ENCODE measurements at regions not wholly inside any gene's neighbourhood (a gene's known extent, or its start where the extent isn't known, plus 50 kb on each side); places are given as distances from the start of the nearest gene placed in this dataset.
A peak's percentile ranks its signal among the peaks of the same experiment; 100 is the strongest.
"Not testable (repeated sequence)": the region's sequence is repeated elsewhere in the genome, so short reads cannot be mapped to it uniquely, and the experiment has no call there.

DNA sequence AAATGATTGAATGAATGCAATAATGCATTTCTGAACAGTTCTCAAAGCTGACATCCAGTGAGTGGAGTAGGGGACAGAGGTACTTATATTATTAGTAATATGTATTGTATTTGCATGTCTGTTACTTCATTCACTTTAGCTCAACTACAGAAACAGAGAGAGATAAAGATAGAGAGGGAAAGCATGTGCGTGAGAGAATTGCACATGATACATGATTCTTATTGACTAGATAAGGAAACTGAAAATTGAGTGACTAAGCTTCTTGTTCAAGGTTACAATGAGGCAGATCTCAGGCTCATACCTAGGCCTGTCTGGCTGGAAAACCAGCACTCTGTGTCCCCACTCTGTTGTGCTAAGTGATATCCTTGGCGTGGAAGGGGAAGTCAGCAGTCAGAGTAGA, 337.7 kb upstream of the KLF4 start:
- TF ChIP-seq, protein P1, sequence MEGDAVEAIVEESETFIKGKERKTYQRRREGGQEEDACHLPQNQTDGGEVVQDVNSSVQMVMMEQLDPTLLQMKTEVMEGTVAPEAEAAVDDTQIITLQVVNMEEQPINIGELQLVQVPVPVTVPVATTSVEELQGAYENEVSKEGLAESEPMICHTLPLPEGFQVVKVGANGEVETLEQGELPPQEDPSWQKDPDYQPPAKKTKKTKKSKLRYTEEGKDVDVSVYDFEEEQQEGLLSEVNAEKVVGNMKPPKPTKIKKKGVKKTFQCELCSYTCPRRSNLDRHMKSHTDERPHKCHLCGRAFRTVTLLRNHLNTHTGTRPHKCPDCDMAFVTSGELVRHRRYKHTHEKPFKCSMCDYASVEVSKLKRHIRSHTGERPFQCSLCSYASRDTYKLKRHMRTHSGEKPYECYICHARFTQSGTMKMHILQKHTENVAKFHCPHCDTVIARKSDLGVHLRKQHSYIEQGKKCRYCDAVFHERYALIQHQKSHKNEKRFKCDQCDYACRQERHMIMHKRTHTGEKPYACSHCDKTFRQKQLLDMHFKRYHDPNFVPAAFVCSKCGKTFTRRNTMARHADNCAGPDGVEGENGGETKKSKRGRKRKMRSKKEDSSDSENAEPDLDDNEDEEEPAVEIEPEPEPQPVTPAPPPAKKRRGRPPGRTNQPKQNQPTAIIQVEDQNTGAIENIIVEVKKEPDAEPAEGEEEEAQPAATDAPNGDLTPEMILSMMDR (IDR thresholded peaks at IDR 0.05; ENCODE audit: extremely low read depth, missing control alignments) = no peak
- DNase-seq (ENCODE audit: low spot score) = no peak

DNA sequence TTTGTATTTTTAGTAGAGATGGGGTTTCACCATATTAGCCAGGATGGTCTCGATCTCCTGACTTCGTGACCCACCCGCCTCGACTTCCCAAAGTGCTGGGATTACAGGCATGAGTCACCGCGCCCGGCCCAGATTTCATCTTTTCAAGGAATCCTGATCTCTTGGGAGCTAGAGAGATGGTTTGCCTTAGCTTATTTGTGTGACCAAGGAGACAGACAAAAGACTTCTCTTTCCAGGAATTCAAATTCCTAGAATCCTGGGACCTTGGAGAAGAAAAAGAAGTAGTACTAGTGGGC, 337.1 kb upstream of the KLF4 start:
- not testable (repeated sequence) for DNase-seq (ENCODE audit: low spot score)

DNA sequence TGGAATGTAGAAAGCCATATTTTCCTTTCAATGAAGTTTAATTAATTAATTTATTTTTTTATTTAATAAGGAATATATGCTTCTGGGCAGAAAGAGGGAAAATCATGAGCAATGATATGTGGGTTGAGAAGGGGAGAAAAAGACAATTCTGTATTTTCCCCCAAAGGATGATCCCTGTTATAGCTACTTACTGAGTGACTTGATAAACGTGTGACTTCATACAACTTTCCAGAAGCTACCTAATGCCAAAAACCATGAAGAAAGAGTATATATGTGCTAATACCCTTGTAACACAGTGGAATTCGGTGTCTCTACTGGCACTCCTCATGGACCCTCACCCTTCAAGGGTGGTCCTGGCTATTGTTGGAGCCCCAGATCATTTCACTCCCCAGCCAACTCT, 335.0 kb upstream of the KLF4 start:
- DNase-seq (ENCODE audit: low spot score) = no peak
- TF ChIP-seq, protein P1 (IDR thresholded peaks at IDR 0.05; ENCODE audit: extremely low read depth, missing control alignments) = no peak

DNA sequence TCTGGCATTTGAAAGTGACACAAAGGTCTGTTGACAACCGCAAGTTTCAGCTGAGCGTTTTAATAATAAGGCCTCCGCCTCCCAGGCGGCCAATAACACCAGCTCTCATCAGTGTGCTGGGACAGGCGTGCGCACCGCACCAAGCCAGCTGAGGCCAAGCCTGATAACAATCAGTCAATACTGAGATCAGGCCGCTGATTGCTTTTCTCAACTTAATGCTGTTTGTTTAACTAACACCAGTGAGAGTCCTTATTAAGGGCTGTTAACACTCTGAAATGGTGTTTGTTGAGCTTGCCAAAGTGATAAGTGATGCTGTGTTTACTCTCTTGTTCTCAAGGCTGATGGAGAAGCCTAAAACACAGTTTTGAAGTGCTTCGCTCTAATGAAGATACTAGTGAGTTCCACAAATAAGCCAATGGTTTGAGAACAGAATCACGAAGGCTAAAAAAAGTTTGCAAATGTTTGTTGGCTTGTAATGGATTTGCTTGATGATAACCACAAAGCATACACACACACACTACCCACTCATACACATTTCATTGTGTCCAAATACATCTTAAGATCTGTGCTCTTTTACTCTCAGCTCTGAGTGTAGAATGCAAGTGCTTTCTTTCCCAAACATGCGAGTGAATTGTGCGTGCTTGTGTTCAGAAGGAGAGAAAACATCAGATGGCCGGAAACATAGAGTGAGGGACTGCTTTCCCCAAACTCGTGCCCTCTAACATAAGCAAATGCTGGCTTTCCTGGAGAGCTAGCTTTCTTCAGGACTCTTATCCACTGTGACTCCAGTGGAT, 330.4 kb upstream of the KLF4 start:
- TF ChIP-seq, protein P1 (IDR thresholded peaks at IDR 0.05; ENCODE audit: extremely low read depth, missing control alignments) = no peak
- DNase-seq (ENCODE audit: low spot score) = no peak

DNA sequence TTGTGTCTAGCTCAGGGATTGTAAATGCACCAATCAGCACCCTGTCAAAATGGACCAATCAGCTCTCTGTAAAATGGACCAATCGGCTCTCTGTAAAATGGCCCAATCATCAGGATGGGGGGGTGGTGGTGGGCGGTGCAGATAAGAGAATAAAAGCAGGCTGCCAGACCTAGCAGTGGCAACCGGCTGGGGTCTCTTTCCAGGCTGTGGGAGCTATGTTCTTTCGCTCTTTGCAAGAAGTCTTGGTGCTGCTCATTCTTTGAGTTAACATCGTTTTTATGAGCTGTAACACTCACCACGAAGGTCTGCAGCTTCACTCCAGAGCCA, 328.9 kb upstream of the KLF4 start:
- not testable (repeated sequence) for DNase-seq (ENCODE audit: low spot score)

DNA sequence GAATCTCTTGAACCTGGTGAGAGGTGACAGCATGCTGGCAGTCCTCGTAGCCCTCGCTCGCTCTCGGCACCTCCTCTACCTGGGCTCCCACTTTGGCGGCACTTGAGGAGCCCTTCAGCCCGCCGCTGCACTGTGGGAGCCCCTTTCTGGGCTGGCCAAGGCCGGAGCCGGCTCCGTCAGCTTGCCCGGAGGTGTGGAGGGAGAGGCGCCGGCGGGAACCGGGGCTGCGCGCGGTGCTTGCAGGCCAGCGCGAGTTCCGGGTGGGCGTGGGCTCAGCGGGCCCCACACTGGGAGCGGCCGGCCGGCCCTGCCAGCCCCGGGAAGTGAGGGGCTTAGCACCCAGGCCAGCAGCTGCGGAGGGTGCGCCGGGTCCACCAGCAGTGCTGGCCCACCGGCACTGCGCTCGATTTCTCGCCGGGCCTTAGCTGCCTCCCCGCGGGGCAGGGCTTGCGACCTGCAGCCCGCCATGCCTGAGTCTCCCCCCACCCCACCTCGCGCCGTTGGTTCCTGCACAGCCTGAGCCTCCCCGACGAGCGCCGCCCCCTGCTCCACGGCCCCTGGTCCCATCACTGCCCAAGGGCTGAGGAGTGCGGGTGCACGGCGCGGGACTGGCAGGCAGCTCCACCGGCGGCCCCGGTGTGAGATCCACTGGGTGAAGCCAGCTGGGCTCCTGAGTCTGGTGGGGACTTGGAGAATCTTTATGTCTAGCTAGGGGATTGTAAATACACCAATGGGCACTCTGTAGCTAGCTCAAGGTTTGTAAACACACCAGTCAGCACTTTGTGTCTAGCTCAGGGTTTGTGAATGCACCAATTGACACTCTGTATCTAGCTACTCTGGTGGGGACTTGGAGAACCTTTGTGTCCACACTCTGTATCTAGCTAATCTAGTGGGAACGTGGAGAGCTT, 328.3 kb upstream of the KLF4 start:
- not testable (repeated sequence) for DNase-seq (ENCODE audit: low spot score)

GRCh38 chr9:107816561-107817021, 327.0 kb upstream of the KLF4 start:
- TF ChIP-seq, protein P1 (IDR thresholded peaks at IDR 0.05; ENCODE audit: extremely low read depth, missing control alignments) = no peak
- DNase-seq (ENCODE audit: low spot score) = peak; percentile 31

- TF ChIP-seq, protein P1 (IDR thresholded peaks at IDR 0.05; ENCODE audit: extremely low read depth, missing control alignments) = no peak
- no peak for DNase-seq (ENCODE audit: low spot score)
Measured at GRCh38 chr9:107815782-107816560, 326.4 kb upstream of the KLF4 start.
